GM19324 (cell line): ENCODE measurements at regions not wholly inside any gene's neighbourhood (a gene's known extent, or its start where the extent isn't known, plus 50 kb on each side); places are given as distances from the start of the nearest gene placed in this dataset.

ENCODE experiments used
- ATAC-seq: cut with Tn5 transposase; IDR thresholded peaks from one replicate; pipeline ENCODE4 v1.9.1; 2021; ENCODE audit warnings: mild to moderate bottlenecking, moderate library complexity; ENCODE audit not compliant: unreplicated experiment, low FRiP score

DNA sequence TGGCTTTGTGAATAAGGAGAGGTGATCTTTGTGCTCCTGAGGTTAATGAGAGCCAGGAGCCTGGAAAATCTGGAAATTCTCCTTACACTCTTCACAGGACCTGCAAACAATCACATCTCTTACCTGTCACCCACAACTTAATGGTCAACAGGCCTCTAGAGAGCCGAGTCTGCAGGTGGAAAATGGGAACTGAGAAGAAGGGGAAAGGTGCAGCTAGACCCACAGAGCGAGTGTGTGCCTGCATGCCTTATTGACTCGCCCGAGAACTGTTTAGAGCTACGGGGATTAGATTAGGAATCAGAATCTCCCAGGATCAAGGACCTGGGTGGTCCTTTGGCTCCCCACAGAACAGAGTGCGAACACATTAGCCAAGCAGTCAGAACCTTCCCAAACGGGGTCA, 329.6 kb downstream of the PTEN start:
- no peak for ATAC-seq

DNA sequence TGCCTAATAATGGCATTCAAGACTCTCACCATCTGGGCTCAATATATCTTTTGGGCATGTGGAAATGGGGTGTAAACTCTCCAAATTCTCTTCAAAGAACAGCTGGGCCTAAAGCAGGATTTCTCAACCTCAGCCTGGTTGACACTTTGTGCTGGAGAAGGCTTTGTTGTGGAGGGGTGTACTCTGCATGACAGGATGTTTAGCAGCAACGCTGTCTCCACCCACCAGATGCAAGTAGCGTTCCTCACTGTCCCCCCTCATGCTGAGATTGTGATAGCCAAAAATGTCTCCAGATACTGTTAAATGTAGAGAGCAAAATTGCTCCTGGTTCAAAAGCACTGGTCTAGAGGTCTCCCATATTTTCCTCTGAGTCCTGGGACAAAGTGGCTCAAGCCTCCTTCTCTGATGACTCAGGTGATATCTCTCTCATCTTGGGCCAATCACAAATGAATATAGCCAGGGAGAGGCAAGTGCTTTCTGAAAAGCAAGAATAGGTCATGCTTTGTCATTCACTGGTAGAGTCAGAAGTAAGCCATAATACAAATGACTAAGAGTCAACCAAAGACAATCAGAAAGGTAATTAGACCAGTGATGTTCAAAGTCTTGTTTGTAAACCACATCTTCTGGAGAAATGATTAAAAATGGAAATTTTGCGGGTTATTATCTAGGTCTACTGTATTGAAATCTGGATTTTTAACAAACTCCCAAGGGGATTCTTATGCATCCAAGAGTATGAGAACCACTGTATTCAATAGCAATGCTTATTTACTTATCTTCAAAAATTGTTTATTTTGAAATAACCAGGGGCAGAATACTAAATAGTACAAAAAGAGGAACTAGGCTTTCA, 330.8 kb downstream of the PTEN start:
- no peak for ATAC-seq

DNA sequence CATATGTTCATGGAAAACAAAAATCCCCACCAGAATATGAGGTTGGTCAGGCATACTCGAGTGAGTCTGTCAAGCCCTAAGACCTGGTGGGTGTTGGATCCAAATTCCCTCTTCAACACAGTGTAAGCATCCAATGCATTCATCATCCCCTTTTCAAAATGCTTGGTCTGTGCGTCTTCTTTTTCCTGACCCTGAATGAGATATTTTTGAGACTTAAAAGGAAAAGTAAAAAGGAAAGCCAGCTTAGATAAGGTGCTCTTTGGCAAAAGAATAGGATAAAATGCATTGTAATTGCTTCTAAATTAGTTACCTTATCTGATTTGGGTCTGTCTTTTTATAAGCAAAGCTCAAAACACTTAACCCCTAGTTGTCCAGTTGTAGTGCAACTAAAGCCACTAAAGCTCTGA, 331.5 kb downstream of the PTEN start:
- no peak for ATAC-seq

DNA sequence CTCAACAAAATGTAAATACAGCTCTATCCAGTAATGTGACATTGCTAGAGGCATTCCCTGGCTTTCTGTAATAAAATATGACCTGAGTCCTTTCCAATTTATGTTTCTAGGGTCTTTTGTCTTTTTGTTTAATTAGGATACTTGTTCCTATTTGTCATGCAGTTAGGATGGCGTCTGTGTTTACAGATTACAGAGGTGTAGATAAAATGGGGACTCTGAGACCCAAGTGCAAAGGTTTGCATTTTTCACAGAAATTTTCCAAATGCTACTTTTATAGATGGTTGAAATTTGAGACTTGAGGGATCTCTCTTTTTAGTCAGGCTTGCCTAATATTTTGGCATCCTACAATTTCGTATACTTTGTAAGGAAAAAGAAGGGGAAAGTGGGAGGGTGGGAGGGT, 332.4 kb downstream of the PTEN start:
- no peak for ATAC-seq

DNA sequence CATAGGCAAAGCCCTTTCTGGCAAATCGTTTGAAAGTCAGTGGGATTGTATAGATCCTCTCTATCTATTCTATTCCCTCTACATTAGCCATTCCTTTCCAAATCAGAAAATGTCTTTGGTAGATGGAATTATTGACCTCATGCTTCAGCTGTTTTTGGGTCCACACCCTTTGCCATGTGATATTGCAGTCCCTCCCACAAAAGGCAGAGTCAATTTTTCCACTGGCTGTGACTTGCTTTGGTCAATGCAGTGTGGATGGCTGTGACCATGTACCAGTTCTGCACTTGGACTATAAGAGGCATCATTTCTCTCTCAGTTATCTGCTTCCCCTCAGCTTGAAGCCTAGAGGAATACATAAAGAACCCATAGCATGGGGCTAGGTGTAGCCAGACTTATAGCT, 332.9 kb downstream of the PTEN start:
- no peak for ATAC-seq

DNA sequence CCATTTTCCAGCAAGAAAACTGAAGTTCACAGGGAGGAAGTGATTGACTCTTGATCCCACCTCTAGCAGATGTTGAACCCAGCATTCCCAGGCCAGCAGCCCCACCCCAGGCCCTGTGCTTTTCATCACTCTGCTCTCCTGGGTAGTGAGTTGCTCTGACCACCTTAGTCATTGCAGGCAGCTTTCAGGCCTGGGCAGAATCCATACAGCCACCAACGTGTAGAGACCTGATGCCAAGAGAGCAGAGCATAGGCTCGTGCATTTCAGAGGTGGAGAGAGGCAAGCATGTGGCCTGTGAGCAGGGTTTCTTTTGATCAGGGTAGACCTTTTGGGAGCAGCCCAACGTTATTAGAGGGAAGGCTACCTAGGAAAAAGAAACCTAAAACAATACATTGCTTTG, 334.6 kb downstream of the PTEN start:
- no peak for ATAC-seq

DNA sequence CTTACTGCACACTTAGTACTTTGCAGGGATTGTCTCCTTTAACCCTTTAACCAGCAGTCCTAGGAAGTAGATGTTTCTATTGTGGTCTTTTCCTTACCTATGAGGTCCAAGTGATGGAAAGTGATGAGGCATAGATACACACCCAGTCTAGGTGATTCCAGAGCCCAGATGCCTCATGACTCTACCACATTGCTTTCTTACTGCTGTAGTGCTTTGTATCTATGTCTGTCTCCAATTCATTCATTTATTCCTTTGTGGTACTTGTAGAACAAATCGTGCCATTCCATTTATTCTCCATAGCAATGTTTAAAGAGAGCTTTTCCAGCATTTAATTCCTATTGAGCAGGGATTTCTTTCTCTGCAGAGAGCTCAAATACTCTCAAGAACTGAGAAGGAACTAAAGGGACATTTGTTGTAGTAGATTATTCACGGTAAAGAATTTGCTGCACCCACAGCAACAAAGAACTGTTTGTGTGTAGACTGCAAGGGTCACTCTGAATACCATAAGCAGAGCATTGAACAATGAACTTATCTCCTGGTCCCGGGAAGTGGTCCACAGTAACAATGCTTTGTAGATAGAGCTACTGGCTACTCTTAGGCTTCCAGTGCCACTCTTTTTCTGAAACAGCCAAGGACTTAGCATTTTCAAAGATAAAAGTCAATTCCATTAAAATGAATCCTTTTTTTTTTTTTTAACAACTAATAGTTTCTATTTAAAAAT, 337.0 kb downstream of the PTEN start:
- ATAC-seq = no peak

DNA sequence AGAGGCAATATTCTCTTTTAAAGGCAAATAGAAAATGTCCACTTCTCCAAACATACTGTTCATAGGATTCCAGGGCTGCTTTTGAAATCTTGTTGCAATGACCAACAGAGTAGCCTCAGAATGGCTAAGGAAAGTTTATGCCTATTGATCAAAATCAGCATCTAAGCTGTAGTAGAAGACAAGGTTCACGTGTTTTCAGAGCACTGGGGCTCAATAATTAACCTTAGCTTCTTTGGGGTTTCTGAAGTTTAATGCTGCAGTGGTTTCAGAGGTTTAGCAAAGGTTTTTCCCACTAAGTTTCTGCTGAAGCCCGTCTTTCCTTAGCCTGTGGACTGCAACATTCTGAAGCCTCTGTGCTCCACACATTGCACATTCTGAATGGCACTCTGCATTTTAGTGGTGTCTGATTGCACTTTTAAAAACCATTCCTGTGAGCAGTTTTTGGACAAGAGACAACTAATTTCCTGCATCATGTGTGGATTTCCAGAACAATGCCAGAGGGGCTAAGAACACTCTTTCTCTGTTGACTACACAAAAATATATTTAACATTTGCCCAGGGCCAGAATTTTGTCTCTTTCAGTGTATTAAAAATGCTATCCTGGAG, 342.5 kb downstream of the PTEN start:
- peak; percentile 48 for ATAC-seq

DNA sequence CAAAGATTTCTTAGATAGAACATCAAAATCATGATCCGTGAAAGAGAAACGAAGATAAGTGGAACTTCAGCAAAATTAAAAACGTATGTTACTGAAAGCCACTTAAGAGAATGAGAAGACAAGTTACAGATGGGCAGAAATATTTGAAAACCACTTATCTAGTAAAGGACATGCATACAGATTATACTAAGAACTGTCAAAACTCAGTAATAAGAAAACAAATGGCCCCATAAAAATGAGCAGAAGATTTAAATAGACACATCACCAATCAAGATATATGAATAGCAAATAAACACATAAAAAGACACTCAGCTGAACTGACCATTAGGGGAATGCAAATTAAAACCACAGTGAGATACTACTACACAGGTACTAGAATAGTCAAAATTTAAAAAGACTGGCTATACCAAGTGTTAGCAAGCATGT, 343.7 kb downstream of the PTEN start:
- ATAC-seq = no peak

DNA sequence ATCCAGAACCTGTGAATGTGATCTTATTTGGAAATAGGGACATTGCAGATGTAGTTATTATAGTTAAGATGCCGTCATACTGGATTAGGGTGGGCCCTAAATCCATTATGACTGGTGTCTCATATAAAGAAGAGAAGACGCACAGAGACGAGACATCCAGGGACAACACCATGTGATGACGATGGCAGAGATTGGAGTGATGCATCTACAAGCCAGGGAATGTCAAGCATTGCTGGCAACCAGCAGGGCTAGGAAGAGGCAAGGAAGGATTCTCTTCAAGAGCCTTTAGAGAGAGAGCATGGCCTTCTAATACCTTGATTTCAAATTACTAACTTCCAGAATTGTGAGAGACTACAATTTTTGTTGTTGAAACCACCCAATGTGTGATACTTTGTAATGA, 345.8 kb downstream of the PTEN start:
- ATAC-seq = no peak

DNA sequence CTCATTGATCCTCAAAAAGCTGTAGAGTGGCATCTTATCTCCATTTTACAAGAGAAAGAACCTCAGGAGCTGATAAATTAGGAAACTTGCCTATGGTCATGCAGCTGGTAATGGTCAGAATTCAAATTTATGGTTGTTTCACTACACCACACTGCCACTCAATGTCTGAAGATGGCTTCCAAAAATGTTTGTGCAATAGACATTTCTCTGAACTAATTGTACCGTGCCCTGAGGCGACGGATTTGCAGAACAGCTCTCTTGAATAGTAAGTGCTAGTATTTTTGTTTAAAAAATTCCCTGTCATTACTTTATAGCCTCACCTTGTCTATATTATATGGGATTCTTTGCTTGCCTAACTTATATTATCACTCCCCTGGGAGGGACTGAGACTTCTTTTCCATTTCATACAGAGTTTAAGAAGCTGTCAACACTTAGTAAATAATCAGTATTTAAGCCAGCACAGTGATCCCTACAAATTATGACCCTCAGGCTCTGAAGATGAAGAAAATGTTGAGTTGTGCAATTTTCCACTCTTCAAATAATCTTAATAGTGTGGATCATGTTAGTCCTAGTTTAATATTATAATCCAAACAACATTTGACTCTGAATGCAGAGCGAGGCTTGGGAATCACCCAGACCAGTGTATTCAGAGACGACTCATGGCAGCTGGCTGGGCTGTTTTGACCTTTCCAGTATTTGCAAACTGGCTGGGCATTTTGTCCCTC, 346.6 kb downstream of the PTEN start:
- no peak for ATAC-seq

DNA sequence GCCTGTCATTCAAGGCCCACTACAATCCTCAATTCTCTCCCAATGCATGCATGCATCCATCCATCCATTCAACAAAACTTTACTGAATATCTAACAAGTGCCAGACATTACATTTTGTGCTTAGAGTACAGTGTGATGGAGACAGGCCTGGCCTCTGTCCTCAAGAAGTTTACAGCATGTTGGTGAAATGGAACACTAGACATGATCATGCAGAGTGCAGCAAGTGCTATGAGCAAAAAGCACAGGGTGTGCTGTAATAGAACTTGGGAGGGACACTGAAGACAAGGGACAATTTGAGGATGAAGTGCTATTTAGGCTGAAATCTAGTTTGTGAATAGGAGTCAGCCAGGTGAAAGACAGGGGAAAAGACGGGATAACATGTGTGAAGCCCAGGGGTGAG, 347.8 kb downstream of the PTEN start:
- ATAC-seq = no peak

DNA sequence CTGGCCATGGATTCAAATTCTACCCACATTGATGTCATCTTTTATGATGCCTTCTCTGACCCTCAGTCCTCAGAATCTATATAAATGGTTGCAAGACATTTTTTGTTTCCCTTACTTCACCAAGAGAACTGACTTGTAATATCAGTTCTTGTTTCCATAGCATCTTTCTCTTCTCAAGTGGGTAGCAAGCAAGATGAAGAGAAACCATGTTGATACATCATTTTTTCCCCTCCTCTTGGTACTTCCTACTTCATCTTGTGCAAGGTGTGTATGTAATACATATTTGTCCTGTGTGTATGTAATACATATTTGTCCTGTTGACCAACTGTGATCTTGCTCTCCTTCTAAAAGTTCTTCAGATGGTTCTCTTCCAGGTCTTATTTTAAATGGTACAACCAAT, 348.6 kb downstream of the PTEN start:
- ATAC-seq = no peak

DNA sequence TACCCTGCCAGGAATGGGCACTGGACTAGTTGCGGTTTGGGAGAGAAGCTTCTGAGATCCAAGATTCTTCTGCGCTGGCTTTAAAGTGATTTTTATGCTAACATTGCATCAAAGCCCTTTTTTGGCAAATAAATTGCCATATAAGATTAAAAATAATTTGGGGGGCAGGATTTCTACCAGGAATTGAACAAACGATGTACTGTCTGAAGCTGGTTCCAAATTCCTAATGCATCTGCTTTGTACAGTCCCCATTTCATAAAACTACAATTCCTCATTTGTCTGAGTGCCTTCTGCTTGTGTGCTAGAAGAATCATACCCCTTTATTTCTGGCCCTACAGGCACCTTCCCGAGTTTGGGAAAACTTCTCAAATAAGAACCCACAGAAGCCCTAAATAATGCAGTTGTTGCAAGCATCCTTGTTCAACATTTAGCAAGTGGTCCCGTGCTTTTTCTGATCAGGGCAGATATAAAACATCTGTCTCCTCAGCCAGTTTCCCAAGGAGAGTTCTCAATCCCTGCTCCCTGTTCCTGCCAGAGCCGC, 349.7 kb downstream of the PTEN start:
- ATAC-seq = no peak

DNA sequence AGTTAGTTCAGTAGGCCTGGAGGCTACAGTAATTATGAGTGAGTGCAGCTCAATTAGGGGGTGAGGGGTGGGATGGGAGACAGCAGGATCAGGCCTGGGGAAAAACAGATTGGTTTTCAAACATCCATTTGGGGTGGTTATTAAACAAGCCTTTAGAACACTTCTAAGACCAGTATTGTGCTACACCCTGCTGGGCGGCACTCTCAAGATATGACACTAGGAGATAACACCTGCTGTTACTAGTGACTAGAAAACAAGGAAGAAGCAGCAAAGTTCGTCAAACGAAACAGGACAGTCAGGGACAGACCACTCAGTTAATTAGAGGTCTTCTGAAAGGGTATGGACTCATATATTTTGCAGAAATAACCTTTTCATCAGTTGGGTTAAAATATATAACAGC, 353.6 kb downstream of the PTEN start:
- no peak for ATAC-seq

DNA sequence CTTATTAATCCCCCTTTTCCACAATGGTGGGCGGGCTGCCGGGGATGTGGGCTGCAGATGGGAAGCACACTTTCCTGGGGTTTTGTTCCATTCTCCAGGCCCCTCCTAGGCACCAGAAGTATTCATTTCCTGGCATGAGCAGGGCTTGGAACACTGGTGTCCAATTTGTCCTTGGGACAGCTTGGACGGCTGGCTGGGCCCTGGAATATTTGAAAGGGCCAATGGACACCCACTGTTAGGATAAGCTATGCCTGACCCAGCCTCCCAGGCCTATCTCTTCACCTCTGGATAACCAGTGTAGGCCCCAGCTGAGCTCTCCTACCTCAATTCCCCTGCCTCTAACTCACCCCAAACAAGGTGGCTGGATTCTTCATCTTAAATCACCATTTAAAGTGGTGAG, 354.9 kb downstream of the PTEN start:
- ATAC-seq = no peak

DNA sequence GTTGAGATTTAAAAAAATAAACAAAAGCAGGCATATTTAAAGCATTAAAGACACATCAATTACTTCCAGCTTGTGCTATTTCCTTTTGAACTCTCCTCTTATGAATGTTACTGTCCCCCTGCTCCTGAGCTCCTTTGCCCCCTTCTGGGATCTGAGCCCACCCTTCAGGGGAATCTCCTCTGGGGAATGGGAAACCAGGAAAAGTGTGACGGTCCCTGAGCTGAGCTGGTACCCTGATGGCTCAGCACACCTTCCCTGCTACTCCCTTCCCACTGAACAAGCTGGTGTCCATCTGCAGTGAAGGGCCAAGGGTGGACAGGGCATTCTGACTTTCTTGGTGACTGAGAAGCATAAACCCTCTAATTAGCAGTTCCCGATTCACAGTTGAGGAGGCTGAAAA, 356.3 kb downstream of the PTEN start:
- ATAC-seq = no peak

DNA sequence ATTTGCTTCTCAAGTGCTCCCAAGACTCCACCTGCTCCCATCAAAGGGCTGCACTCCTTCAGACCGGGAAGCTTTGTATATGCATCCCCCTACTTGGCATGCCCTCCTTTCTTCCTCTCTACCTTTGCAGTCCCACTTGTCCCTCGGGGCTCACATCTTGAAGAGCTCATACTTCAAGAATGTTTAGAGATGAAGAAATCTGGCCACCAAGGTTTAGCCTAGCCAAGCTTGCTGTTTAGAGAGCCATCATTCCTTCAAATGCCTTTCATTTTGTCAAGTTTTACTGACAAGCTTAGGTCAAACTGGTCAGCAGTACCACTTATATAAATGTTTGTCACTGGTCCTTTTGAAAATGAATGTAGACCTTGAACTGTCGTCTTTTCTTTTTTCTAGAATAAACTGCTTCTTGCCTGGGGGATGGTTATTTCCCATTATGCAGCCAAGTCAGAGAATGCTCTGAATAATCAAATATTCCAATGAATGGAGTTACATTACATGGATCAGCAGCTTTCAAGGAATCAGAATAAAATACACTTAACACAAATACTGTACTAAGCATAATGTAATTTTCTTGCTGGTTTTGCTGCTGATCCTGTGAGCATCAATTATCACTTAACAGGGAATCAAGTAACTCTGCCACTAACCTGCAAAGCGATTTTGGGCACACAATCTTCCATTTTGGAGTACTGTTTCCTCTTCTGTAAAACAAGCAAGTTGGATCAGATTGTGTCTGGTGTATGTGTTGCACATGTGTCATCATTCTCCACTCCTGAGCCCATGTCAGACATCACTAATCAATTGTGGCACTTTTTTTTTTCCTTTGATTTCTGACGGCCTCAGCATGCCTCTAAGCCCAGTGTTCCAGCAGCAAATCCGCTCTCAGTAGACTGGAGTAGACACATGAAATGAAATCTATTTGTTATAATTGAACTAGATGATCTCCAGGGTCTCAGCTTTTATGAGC, 357.9 kb downstream of the PTEN start:
- no peak for ATAC-seq

DNA sequence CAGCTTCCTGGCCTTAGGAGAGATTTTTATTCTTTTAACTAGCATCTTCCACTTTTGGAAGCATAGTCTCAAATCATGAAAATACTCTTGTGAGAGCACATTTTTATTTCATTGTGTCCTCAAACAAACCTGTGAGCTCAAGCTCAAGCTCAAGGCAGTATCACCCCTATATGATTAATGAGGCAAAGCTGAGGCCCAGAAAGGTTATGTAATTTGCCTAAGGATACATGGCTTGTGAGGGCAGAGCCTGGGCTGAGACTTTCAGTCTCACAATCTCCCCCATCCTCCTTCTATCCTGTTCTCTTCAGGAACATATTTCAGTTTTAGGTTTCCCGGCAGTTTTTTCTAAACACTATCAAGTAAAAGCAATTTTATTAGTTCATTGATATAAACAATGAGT, 359.5 kb downstream of the PTEN start:
- no peak for ATAC-seq
